Astrocyte (in vitro differentiated cells and primary cell): ENCODE measurements at regions not wholly inside any gene's neighbourhood (a gene's known extent, or its start where the extent isn't known, plus 50 kb on each side); places are given as distances from the start of the nearest gene placed in this dataset.

Experiments used
- EZH2 ChIP-seq: IDR thresholded peaks from 2 replicates; pipeline ENCODE4 v1.6.1; 2012; ENCODE audit warnings: mild to moderate bottlenecking, low read length, inconsistent platforms; ENCODE audit not compliant: insufficient read depth
- TF ChIP-seq, protein P1 (sequence below): IDR thresholded peaks from 2 replicates; pipeline ENCODE4 v1.5.1; 2011; ENCODE audit warnings: low read depth, mild to moderate bottlenecking, inconsistent platforms, low read length, moderate library complexity; ENCODE audit not compliant: insufficient read depth

- TF ChIP-seq, protein P1, sequence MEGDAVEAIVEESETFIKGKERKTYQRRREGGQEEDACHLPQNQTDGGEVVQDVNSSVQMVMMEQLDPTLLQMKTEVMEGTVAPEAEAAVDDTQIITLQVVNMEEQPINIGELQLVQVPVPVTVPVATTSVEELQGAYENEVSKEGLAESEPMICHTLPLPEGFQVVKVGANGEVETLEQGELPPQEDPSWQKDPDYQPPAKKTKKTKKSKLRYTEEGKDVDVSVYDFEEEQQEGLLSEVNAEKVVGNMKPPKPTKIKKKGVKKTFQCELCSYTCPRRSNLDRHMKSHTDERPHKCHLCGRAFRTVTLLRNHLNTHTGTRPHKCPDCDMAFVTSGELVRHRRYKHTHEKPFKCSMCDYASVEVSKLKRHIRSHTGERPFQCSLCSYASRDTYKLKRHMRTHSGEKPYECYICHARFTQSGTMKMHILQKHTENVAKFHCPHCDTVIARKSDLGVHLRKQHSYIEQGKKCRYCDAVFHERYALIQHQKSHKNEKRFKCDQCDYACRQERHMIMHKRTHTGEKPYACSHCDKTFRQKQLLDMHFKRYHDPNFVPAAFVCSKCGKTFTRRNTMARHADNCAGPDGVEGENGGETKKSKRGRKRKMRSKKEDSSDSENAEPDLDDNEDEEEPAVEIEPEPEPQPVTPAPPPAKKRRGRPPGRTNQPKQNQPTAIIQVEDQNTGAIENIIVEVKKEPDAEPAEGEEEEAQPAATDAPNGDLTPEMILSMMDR = no peak
- TF ChIP-seq EZH2 = no peak
Observed at GRCh38 chr13:43986421-43986981, 106.8 kb downstream of the LACC1 start.
